Activated naive CD8-positive, alpha-beta T cell (primary cell): ENCODE measurements at regions not wholly inside any gene's neighbourhood (a gene's known extent, or its start where the extent isn't known, plus 50 kb on each side); places are given as distances from the start of the nearest gene placed in this dataset.

Experiments used
- H3K27ac Mint-ChIP-seq: one replicate; pipeline ENCODE4 v1.8.0; 2021; ENCODE audit warnings: mixed read lengths
- H3K27me3 Mint-ChIP-seq: one replicate; pipeline ENCODE4 v1.8.0; 2021; ENCODE audit warnings: mixed read lengths
- H3K36me3 Mint-ChIP-seq: one replicate; pipeline ENCODE4 v1.8.0; 2021; ENCODE audit warnings: mixed read lengths
- H3K4me1 Mint-ChIP-seq: one replicate; pipeline ENCODE4 v1.8.0; 2021; ENCODE audit warnings: low read depth, mixed read lengths
- H3K4me3 Mint-ChIP-seq: one replicate; pipeline ENCODE4 v1.8.0; 2021; ENCODE audit warnings: mild to moderate bottlenecking, mixed read lengths
- H3K9me3 Mint-ChIP-seq: one replicate; pipeline ENCODE4 v1.8.0; 2021; ENCODE audit warnings: low read depth, mixed read lengths

DNA sequence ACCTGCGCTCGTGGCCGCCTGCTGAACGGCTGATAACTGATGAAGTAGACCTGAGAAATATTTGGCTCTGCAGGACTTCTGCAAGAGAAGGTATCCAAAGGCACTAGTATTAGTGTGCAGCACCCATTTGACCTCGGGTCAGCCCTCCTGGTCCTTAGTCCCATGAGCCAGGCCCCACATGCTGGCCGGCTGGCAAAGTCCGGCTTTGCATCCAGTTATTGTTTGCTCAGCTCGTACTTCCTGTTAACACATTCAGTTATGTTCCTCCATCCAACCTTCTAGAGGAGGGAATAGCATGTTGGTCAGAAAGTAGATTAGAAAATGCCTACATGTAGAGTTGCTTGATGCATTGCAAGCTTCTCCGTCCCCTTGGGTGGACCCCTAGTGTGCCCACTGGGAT lies 385.7 kb upstream of the RGMA start:
- Mint-ChIP-seq H3K4me1 (no peaks in the 10 kb centered on the region), H3K9me3 (no peaks in the 10 kb centered on the region), H3K4me3 (no peak overlapping the region), H3K36me3 (no peaks in the 10 kb centered on the region), H3K27me3 (no peaks in the 10 kb centered on the region), H3K27ac (no peak overlapping the region)

DNA sequence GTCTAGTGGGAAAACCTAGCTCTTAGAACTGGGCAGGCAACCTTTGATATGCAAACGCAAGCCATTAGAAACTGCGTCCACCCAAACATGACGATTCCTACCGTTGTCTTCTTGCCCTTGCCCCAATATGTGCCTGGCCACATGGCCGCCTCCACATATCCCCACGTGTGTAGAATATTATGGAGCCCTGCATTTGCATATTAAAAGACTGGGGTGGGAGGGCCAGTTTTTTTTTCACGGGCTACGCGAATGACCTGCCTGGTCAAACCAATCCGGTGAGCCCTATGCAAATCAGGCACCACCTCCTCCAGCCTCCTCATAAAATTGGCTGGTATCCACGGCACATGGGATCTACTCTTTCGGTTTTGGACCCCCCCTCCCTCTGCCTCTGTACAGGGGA lies 381.0 kb upstream of the RGMA start:
- H3K4me3 Mint-ChIP-seq: no peak overlapping the region
- no peaks in the 10 kb centered on the region for H3K9me3 Mint-ChIP-seq

GRCh38 chr15:93467337-93467736 lies 378.3 kb upstream of the RGMA start:
- Mint-ChIP-seq H3K36me3 (no peaks in the 10 kb centered on the region), H3K4me1 (no peaks in the 10 kb centered on the region), H3K4me3 (no peak overlapping the region), H3K27ac (no peak overlapping the region), H3K27me3 (no peaks in the 10 kb centered on the region), H3K9me3 (no peaks in the 10 kb centered on the region)

More for the DNA sequence above, 381.0 kb upstream of the RGMA start:
- H3K4me1 Mint-ChIP-seq: no peaks in the 10 kb centered on the region
- H3K27me3 Mint-ChIP-seq: no peaks in the 10 kb centered on the region
- no peaks in the 10 kb centered on the region for H3K36me3 Mint-ChIP-seq
- no peak overlapping the region for H3K27ac Mint-ChIP-seq

GRCh38 chr15:93466380-93466779 lies 377.4 kb upstream of the RGMA start:
- Mint-ChIP-seq H3K4me1 (no peaks in the 10 kb centered on the region), H3K36me3 (no peaks in the 10 kb centered on the region)

GRCh38 chr15:93462690-93463089 lies 373.7 kb upstream of the RGMA start:
- peaks cover 6% of the 10 kb centered on the region for H3K27me3 Mint-ChIP-seq
- no peak overlapping the region for H3K4me3 Mint-ChIP-seq
- H3K27ac Mint-ChIP-seq: no peak overlapping the region
- no peaks in the 10 kb centered on the region for H3K9me3 Mint-ChIP-seq
- no peaks in the 10 kb centered on the region for H3K36me3 Mint-ChIP-seq
- no peaks in the 10 kb centered on the region for H3K4me1 Mint-ChIP-seq

More at GRCh38 chr15:93466380-93466779, 377.4 kb upstream of the RGMA start:
- Mint-ChIP-seq H3K27me3 (peaks cover under 1% of the 10 kb centered on the region), H3K4me3 (no peak overlapping the region), H3K27ac (no peak overlapping the region), H3K9me3 (no peaks in the 10 kb centered on the region)

GRCh38 chr15:93460717-93461116 lies 371.7 kb upstream of the RGMA start:
- H3K4me3 Mint-ChIP-seq: no peak overlapping the region
- no peaks in the 10 kb centered on the region for H3K9me3 Mint-ChIP-seq
- no peak overlapping the region for H3K27ac Mint-ChIP-seq
- H3K27me3 Mint-ChIP-seq: peaks cover 6% of the 10 kb centered on the region
- no peaks in the 10 kb centered on the region for H3K4me1 Mint-ChIP-seq
- no peaks in the 10 kb centered on the region for H3K36me3 Mint-ChIP-seq

GRCh38 chr15:93459396-93459795 lies 370.4 kb upstream of the RGMA start:
- no peaks in the 10 kb centered on the region for H3K4me1 Mint-ChIP-seq
- H3K9me3 Mint-ChIP-seq: no peaks in the 10 kb centered on the region
- H3K27me3 Mint-ChIP-seq: peaks cover 6% of the 10 kb centered on the region
- H3K27ac Mint-ChIP-seq: no peak overlapping the region
- H3K36me3 Mint-ChIP-seq: no peaks in the 10 kb centered on the region
- no peak overlapping the region for H3K4me3 Mint-ChIP-seq

GRCh38 chr15:93458597-93458996 lies 369.6 kb upstream of the RGMA start:
- no peaks in the 10 kb centered on the region for H3K36me3 Mint-ChIP-seq

GRCh38 chr15:93454788-93455187 lies 365.8 kb upstream of the RGMA start:
- Mint-ChIP-seq H3K27me3 (peaks cover 1% of the 10 kb centered on the region), H3K4me3 (no peak overlapping the region), H3K4me1 (no peaks in the 10 kb centered on the region), H3K9me3 (no peaks in the 10 kb centered on the region), H3K27ac (no peak overlapping the region), H3K36me3 (no peaks in the 10 kb centered on the region)

More at GRCh38 chr15:93458597-93458996, 369.6 kb upstream of the RGMA start:
- H3K27ac Mint-ChIP-seq: no peak overlapping the region
- peaks cover 6% of the 10 kb centered on the region for H3K27me3 Mint-ChIP-seq
- H3K4me1 Mint-ChIP-seq: no peaks in the 10 kb centered on the region
- H3K4me3 Mint-ChIP-seq: no peak overlapping the region
- H3K9me3 Mint-ChIP-seq: no peaks in the 10 kb centered on the region

- no peak overlapping the region for H3K27ac Mint-ChIP-seq
- no peaks in the 10 kb centered on the region for H3K9me3 Mint-ChIP-seq
- H3K4me1 Mint-ChIP-seq: no peaks in the 10 kb centered on the region
- no peaks in the 10 kb centered on the region for H3K36me3 Mint-ChIP-seq
- H3K27me3 Mint-ChIP-seq: no peaks in the 10 kb centered on the region
- H3K4me3 Mint-ChIP-seq: no peak overlapping the region
These were observed 363.7 kb upstream of the RGMA start for GRCh38 chr15:93452537-93453211.

- Mint-ChIP-seq H3K4me3 (no peak overlapping the region), H3K4me1 (no peaks in the 10 kb centered on the region), H3K36me3 (no peaks in the 10 kb centered on the region), H3K27me3 (no peaks in the 10 kb centered on the region), H3K9me3 (no peaks in the 10 kb centered on the region), H3K27ac (no peak overlapping the region)
These were observed 362.8 kb upstream of the RGMA start for GRCh38 chr15:93451822-93452221.

DNA sequence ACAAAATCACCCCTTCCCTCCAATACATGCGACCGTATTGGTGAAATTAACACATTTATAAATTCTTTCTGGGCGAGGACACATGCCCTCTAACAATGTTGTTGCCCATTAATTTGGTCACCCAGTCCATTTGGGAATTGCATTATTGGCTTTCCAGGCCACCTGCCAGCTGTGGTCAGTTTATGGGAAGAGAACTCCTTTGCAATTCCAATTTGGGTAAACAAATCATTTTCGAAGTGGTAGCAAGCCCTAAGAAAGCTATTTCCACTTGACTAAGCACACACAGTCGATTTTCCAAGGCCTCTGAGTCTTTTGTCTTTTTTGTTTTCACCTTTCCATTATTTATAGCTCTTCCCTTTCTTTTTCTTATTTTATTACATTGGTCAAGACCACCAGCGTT lies 362.3 kb upstream of the RGMA start:
- Mint-ChIP-seq H3K27ac (no peak overlapping the region), H3K36me3 (no peaks in the 10 kb centered on the region), H3K4me1 (no peaks in the 10 kb centered on the region), H3K9me3 (no peaks in the 10 kb centered on the region), H3K4me3 (no peak overlapping the region), H3K27me3 (no peaks in the 10 kb centered on the region)

DNA sequence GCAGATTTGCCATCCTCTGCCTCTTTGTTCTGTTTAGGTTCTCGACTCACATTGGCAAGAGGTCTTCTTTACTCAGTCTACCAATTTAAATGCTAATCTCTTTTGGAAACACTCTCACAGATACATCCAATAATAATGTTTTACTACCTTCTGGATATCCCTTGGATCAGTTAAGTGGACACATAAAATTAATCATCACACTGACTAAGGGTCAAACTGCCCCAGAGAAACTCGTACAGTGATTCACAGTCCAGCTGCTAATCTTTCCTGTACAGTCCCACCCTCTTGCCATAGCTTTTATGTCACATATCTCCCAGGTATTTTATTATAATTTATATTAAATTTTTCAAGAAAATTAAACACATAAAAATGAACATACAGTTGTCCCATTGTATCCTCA lies 360.8 kb upstream of the RGMA start:
- no peak overlapping the region for H3K27ac Mint-ChIP-seq
- H3K9me3 Mint-ChIP-seq: no peaks in the 10 kb centered on the region
- H3K4me3 Mint-ChIP-seq: no peak overlapping the region
- no peaks in the 10 kb centered on the region for H3K36me3 Mint-ChIP-seq
- no peaks in the 10 kb centered on the region for H3K4me1 Mint-ChIP-seq
- H3K27me3 Mint-ChIP-seq: no peaks in the 10 kb centered on the region

DNA sequence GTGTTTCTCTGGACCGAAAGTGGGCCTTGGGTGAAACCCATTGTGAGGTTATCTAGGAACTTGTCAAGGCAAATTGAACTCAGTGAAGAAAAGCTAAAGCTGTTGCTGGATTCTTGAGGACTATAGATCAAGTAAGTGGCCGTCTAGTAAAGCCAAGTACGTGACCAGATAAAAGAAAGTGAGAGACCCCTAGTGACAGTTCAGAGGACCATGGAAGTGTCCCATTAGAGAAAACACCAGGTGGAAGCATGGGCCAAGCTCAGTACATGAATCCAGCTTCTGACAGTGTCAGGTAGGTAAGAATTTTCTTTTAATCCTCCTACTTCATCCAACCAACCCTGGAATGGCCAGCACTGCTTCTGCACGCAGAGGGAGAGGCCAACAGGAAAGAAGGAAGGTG lies 349.3 kb upstream of the RGMA start:
- Mint-ChIP-seq H3K9me3 (no peaks in the 10 kb centered on the region), H3K4me3 (no peak overlapping the region), H3K27me3 (peaks cover 15% of the 10 kb centered on the region), H3K36me3 (no peaks in the 10 kb centered on the region), H3K4me1 (no peaks in the 10 kb centered on the region), H3K27ac (no peak overlapping the region)

DNA sequence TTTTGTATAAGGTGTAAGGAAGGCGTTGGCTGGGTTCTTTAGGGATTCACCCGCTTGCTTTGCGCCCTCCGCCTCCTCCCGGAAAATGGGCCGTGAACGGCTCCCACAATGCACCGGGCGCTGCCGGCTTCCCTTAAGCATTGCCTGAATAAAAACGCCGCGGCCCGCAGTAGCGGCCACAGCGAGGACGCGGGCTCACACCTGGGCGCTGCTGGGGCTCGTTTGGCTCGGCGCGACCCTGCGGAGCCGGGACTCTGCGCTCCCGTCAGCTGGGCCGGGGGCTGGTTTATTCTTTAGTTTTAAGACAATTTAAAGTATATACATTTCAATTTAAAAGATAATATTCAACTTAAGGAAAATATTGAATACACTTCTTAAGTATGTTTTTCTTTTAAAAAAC lies 343.5 kb upstream of the RGMA start:
- no peak overlapping the region for H3K4me3 Mint-ChIP-seq
- H3K27ac Mint-ChIP-seq: no peak overlapping the region
- H3K9me3 Mint-ChIP-seq: no peaks in the 10 kb centered on the region
- peaks cover 3% of the 10 kb centered on the region for H3K27me3 Mint-ChIP-seq
- H3K36me3 Mint-ChIP-seq: no peaks in the 10 kb centered on the region
- H3K4me1 Mint-ChIP-seq: no peaks in the 10 kb centered on the region

DNA sequence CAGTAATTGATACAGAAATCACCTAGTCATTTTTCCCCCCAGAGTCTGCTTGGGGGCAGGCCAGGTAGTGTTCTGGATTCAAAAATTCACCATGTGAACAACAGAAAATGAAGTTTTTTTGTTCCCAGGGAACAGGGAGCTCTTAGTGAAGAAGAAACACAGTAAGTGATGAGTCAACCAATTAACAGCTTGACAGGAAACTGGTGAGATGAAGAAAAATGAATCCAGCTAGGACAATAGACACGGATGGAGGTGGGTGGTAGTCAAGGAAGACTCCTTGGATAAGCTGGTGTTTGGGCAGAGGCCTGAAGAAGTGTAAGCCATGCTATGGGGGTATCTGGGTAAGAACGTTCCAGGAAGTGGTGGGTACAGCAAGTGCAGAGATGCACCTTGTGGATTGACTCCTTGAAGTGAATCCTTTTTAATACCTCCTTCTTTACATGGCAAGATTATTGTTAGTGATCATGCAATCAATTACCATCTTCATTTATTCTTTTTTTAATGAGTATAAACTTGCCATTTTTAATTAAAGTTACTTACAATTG lies 339.9 kb upstream of the RGMA start:
- H3K4me3 Mint-ChIP-seq: no peak overlapping the region
- H3K27ac Mint-ChIP-seq: no peak overlapping the region
- H3K27me3 Mint-ChIP-seq: no peaks in the 10 kb centered on the region
- no peaks in the 10 kb centered on the region for H3K4me1 Mint-ChIP-seq
- no peaks in the 10 kb centered on the region for H3K36me3 Mint-ChIP-seq
- H3K9me3 Mint-ChIP-seq: no peaks in the 10 kb centered on the region
